ENCODE measurements at regions not wholly inside any gene's neighbourhood (a gene's known extent, or its start where the extent isn't known, plus 50 kb on each side); places are given as distances from the start of the nearest gene placed in this dataset.

DNA sequence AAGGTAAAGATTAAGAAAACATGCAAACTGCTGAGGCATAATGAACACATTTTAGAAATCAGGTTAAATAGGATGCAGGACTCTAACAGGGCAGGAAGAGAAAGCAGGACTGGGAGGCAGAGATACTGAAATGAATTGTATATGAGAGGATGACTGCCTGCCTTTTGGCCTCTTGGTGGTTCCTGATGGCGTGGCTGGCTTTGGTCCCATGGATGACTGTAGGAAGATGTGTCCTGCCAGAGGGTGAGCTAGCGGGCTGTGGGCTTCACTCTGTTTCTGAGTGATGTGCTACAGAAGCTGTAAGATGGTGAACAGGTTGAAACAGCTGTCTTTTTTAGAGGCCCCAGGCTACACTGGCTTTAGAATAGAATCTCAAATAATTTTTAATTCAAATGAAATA, 517.0 kb downstream of the SLC4A3 start:
- no peaks in the 10 kb centered on the region for H3K36me3 ChIP-seq (ENCODE audit: insufficient read depth, low read depth, low read length)
- H3K27me3 ChIP-seq (ENCODE audit: insufficient read depth, low read length) = no peaks in the 10 kb centered on the region
- no peak overlapping the region for H3K27ac ChIP-seq (ENCODE audit: low read length)
- H3K4me1 ChIP-seq (ENCODE audit: insufficient read depth, low read length) = no peaks in the 10 kb centered on the region
- H3K4me3 ChIP-seq (ENCODE audit: low read length) = no peak overlapping the region
- no peak overlapping the region for H3K9ac ChIP-seq (ENCODE audit: low read depth, low read length)
- no peaks in the 10 kb centered on the region for H3K9me3 ChIP-seq (ENCODE audit: insufficient read depth, low read depth, low read length)

DNA sequence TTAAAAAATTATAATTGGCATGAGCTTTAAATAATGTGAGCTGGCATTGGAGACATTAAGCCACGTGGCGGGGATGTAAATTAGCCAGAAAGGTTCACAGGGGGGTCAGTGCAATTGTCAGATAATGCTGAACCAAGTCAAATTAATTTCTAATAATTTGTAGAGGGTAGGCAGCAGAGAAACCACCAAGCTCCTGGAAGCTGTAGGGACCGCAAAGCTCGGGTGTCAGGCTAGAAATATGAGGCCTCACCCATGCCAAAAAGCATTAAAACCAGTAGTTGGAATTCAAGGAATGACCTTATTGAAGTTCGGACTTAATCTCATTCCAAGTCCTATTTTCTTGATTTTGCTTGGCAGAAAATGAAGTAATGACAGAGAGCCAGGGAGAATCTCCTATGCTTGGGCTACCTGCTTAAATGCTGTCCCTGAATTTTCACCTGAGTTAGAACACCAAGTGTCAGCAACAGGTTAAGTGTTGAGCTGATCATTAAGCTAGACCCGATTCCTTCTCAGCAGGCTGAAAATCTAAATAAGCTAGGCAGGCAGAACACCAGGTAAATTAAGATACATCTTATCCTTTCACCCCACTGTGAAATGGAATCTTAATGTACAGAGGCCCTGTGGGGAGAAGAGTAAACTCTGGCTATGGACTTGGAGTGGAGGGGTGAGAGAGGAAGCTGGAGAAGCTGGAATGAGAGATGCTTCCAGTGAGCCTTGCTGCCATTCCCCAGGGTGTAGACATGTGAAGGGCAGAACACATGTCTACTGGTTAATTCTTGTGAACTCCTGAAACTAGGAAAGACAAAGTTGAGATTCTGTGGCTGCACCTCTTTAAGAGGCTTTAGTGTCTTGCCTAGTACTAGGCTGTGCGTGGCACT, 520.0 kb downstream of the SLC4A3 start:
- Histone ChIP-seq H3K9ac (ENCODE audit: low read depth, low read length) (no peak overlapping the region), H3K36me3 (ENCODE audit: insufficient read depth, low read depth, low read length) (no peaks in the 10 kb centered on the region), H3K4me1 (ENCODE audit: insufficient read depth, low read length) (no peaks in the 10 kb centered on the region), H3K27ac (ENCODE audit: low read length) (no peak overlapping the region), H3K4me3 (ENCODE audit: low read length) (no peak overlapping the region), H3K9me3 (ENCODE audit: insufficient read depth, low read depth, low read length) (no peaks in the 10 kb centered on the region), H3K27me3 (ENCODE audit: insufficient read depth, low read length) (no peaks in the 10 kb centered on the region)

DNA sequence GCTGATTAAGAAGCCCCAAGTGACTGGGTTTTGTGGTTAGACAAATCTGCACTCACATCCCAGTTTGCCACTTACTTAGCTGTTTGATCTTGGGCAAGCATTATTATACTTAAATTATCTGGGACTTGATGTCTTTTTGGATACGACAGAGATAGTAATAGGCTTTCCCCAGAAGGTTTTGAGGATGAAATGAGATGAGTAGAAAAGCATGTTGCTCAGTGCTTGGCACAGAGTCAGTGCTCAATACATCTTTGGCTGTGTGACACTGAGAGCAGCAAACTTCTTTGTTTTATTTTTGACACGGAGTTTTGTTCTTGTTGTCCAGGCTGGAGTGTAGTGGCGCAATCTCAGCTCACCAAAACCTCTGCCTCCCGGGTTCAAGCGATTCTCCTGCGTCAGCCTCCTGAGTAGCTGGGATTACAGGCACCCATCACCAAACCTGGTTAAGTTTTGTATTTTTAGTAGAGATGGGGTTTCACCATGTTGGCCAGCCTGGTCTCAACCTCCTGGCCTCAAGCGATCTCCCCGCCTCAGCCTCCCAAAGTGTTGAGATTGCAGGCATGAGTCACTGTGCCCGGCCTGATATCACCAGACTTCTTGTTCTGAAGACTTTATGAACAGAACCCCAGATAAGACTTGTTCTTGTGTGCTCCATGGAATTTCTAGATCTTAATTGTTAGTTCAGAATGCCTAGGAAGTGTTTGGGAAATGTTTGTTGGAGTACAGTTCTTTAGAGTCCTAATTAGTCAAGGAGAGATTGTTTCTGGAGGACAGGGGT, 521.2 kb downstream of the SLC4A3 start:
- Histone ChIP-seq H3K9me3 (ENCODE audit: insufficient read depth, low read depth, low read length) (no peaks in the 10 kb centered on the region), H3K4me1 (ENCODE audit: insufficient read depth, low read length) (no peaks in the 10 kb centered on the region), H3K27me3 (ENCODE audit: insufficient read depth, low read length) (no peaks in the 10 kb centered on the region), H3K4me3 (ENCODE audit: low read length) (no peak overlapping the region), H3K36me3 (ENCODE audit: insufficient read depth, low read depth, low read length) (no peaks in the 10 kb centered on the region), H3K27ac (ENCODE audit: low read length) (no peak overlapping the region), H3K9ac (ENCODE audit: low read depth, low read length) (no peak overlapping the region)

DNA sequence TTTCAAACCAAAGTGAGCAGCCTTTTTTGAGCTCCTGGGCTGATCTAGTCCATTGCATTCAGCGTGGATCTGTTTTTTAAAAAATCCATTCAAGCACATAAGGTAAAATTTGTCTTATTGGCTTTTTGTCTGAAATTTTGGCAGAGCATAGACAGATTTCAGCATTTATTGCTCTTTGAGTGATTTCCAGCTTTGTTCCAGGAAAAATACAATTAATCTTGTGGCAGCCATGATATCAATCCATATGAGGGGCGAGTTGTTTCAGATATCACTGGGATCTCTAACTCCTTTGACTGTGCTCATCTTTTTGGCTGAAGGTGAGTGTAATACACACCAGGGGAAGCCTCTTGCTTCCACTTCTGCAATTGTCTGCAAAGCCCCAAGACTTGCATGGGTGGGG, 523.9 kb downstream of the SLC4A3 start:
- Histone ChIP-seq H3K9me3 (ENCODE audit: insufficient read depth, low read depth, low read length) (no peaks in the 10 kb centered on the region), H3K27me3 (ENCODE audit: insufficient read depth, low read length) (no peaks in the 10 kb centered on the region), H3K9ac (ENCODE audit: low read depth, low read length) (no peak overlapping the region), H3K4me3 (ENCODE audit: low read length) (no peak overlapping the region), H3K27ac (ENCODE audit: low read length) (no peak overlapping the region), H3K36me3 (ENCODE audit: insufficient read depth, low read depth, low read length) (no peaks in the 10 kb centered on the region), H3K4me1 (ENCODE audit: insufficient read depth, low read length) (no peaks in the 10 kb centered on the region)

DNA sequence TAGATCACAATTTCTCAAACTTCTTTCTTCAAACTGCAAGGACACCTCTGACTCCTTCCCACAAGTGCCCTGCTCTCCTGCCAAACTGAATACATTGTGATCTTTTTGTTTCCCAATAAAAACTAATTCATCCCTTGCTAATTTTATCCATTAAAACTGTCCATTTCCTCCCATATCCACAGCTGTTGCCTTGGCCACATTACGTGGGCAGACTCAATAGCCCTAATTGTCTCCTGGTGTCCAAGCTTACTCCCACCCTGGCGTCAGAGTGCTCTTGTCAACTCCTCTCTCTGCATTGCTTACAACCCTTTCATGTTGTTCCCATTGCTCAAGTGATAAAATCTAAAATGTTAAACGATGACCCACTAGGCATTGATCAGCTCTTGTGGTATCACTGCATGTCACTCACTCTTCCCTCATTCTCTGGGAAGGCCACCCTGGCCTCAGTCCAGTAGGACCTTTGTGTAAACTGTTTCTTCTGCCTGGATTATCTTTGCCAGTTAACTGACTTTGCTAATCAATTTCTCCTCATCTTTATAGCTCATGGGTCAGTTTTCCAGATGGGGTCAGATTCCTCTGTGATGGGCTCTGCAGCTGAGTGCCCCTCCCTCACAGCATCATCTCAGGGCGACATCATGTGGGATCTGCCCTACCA, 525.0 kb downstream of the SLC4A3 start:
- Histone ChIP-seq H3K27ac (ENCODE audit: low read length) (no peak overlapping the region), H3K4me3 (ENCODE audit: low read length) (no peak overlapping the region), H3K9me3 (ENCODE audit: insufficient read depth, low read depth, low read length) (no peaks in the 10 kb centered on the region), H3K27me3 (ENCODE audit: insufficient read depth, low read length) (no peaks in the 10 kb centered on the region), H3K9ac (ENCODE audit: low read depth, low read length) (no peak overlapping the region), H3K36me3 (ENCODE audit: insufficient read depth, low read depth, low read length) (no peaks in the 10 kb centered on the region), H3K4me1 (ENCODE audit: insufficient read depth, low read length) (no peaks in the 10 kb centered on the region)

DNA sequence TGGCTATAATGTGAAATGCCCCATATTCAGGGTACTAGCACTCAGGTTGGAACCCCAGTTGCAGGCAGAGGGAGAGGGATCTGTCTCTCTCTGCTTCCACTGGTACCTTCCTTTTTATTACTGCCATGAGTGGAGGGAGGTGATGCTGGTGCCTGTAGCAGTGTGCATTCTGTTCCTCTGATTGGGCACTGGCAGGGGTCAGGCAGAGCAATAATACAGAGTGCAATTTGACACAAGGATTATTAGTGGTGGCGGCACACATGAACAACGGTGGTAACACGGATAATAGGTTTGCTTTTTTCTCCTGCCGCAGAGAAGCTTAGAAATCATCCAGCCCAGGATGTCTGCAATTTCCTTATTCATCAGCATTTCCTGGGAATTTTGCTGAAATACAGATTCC, 525.7 kb downstream of the SLC4A3 start:
- Histone ChIP-seq H3K27ac (ENCODE audit: low read length) (no peak overlapping the region), H3K36me3 (ENCODE audit: insufficient read depth, low read depth, low read length) (no peaks in the 10 kb centered on the region), H3K9ac (ENCODE audit: low read depth, low read length) (no peak overlapping the region), H3K4me3 (ENCODE audit: low read length) (no peak overlapping the region), H3K4me1 (ENCODE audit: insufficient read depth, low read length) (no peaks in the 10 kb centered on the region), H3K27me3 (ENCODE audit: insufficient read depth, low read length) (no peaks in the 10 kb centered on the region), H3K9me3 (ENCODE audit: insufficient read depth, low read depth, low read length) (no peaks in the 10 kb centered on the region)

DNA sequence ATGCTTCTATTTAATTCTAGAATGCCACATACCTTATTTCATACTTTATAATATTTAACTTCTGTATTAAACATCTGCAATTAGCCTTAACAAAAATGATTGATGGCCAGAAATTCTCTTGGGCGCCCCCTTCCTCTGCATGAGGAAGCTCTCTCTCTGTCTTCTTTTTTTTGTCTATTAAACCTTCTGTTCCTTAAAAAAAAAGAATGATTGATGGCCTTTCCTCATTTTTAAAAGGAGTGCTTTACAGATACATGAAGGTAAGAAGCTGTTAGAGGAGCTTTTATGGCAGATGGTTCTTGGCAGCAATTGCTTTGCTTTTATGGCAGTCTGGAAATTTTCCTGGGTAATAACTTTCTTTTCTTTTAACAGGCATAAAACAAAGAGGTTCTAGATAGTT, 526.9 kb downstream of the SLC4A3 start:
- H3K4me1 ChIP-seq (ENCODE audit: insufficient read depth, low read length) = no peaks in the 10 kb centered on the region
- no peak overlapping the region for H3K27ac ChIP-seq (ENCODE audit: low read length)
- no peak overlapping the region for H3K4me3 ChIP-seq (ENCODE audit: low read length)

DNA sequence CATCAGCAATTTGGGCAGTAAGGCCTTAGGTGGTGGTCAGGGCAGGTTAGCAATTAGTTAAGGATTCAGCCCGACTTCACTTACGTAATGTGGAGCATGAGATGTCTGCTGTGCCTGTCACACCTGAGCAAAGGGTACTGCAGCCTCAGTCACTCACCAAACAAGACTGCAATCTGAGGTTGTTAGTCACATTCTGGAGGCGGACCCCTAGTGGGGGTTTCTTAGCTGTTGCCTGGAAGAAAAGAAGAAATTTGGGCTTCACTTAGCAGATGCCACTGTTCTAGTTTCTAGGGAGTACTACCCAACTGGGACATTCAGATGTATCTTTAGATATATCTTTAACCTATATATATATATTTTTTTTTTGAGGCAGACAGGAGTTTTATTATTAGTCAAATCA, 529.9 kb downstream of the SLC4A3 start:
- H3K36me3 ChIP-seq (ENCODE audit: insufficient read depth, low read depth, low read length) = no peaks in the 10 kb centered on the region
- no peak overlapping the region for H3K9ac ChIP-seq (ENCODE audit: low read depth, low read length)
- H3K9me3 ChIP-seq (ENCODE audit: insufficient read depth, low read depth, low read length) = no peaks in the 10 kb centered on the region
- H3K27ac ChIP-seq (ENCODE audit: low read length) = no peak overlapping the region
- H3K27me3 ChIP-seq (ENCODE audit: insufficient read depth, low read length) = no peaks in the 10 kb centered on the region
- H3K4me3 ChIP-seq (ENCODE audit: low read length) = no peak overlapping the region
- H3K4me1 ChIP-seq (ENCODE audit: insufficient read depth, low read length) = no peaks in the 10 kb centered on the region

More for the DNA sequence above, 526.9 kb downstream of the SLC4A3 start:
- no peaks in the 10 kb centered on the region for H3K9me3 ChIP-seq (ENCODE audit: insufficient read depth, low read depth, low read length)
- no peak overlapping the region for H3K9ac ChIP-seq (ENCODE audit: low read depth, low read length)
- H3K36me3 ChIP-seq (ENCODE audit: insufficient read depth, low read depth, low read length) = no peaks in the 10 kb centered on the region
- no peaks in the 10 kb centered on the region for H3K27me3 ChIP-seq (ENCODE audit: insufficient read depth, low read length)

DNA sequence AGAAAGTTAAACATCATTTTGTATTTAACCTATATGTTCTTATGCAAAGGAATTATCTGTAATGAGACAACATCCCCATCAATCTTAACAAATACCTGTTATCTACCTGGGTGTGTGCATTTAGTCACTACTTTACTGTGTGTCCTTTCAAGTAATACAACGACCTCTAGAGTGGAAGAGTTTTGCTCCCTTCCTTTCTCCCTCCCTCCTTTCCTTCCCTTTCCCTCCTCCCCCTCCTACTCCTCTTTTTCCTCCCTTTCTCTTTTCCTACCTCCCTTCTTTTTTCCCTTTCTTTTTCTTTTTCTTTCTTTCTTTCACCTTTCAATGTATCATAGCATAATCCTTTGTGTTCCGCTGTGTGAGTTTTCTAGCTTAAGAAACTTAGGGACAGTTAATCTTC, 532.3 kb downstream of the SLC4A3 start:
- H3K9ac ChIP-seq (ENCODE audit: low read depth, low read length) = no peak overlapping the region
- no peaks in the 10 kb centered on the region for H3K36me3 ChIP-seq (ENCODE audit: insufficient read depth, low read depth, low read length)
- H3K27ac ChIP-seq (ENCODE audit: low read length) = no peak overlapping the region
- no peaks in the 10 kb centered on the region for H3K9me3 ChIP-seq (ENCODE audit: insufficient read depth, low read depth, low read length)
- H3K4me3 ChIP-seq (ENCODE audit: low read length) = no peak overlapping the region
- no peaks in the 10 kb centered on the region for H3K4me1 ChIP-seq (ENCODE audit: insufficient read depth, low read length)
- H3K27me3 ChIP-seq (ENCODE audit: insufficient read depth, low read length) = no peaks in the 10 kb centered on the region

DNA sequence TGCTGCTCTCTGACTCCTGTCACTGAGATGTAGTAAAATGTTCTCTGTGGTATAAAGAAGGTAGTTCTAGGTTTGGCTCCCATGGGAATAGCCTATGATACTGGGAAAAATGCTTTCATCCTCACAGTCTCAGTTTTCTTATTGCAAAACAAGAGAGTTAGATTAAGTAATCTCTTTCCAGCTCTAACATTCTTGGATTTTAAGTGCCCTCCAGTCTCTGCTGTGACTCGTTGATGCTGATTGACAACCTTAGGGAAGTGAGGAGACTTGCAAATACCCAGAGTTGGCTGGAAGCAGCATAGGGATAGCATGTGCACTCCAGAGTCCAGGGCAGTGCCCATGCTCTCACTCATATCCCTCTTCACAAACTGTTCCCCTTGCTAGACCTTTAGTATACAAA, 534.9 kb downstream of the SLC4A3 start:
- no peak overlapping the region for H3K4me3 ChIP-seq (ENCODE audit: low read length)
- H3K4me1 ChIP-seq (ENCODE audit: insufficient read depth, low read length) = no peaks in the 10 kb centered on the region; the same call in 1 of the 2 replicates
- no peaks in the 10 kb centered on the region for H3K9me3 ChIP-seq (ENCODE audit: insufficient read depth, low read depth, low read length)
- H3K27me3 ChIP-seq (ENCODE audit: insufficient read depth, low read length) = no peaks in the 10 kb centered on the region
- no peaks in the 10 kb centered on the region for H3K36me3 ChIP-seq (ENCODE audit: insufficient read depth, low read depth, low read length)
- no peak overlapping the region for H3K27ac ChIP-seq (ENCODE audit: low read length)
- H3K9ac ChIP-seq (ENCODE audit: low read depth, low read length) = no peak overlapping the region

DNA sequence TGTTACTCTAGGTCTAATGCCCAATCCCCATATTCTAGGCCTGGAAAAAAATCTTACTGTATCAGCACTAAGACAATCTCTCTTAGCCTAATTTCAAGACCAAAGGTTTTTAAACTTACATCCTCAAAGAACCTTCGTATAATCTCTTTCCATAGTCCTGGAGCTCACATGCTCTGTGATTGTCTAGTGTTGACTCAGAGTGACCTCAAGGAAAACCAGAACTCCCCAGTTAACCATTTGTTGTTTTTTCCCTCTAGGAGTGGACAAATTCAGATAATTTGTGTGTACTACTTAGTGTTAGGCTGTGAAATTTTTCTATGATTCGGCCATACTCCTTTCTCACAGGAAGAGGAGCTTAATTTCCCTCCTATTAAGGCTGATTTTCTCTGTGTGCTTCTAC, 536.1 kb downstream of the SLC4A3 start:
- Histone ChIP-seq H3K36me3 (ENCODE audit: insufficient read depth, low read depth, low read length) (no peaks in the 10 kb centered on the region), H3K9me3 (ENCODE audit: insufficient read depth, low read depth, low read length) (no peaks in the 10 kb centered on the region), H3K4me3 (ENCODE audit: low read length) (no peak overlapping the region), H3K27ac (ENCODE audit: low read length) (no peak overlapping the region), H3K27me3 (ENCODE audit: insufficient read depth, low read length) (no peaks in the 10 kb centered on the region), H3K9ac (ENCODE audit: low read depth, low read length) (no peak overlapping the region), H3K4me1 (ENCODE audit: insufficient read depth, low read length) (no peaks in the 10 kb centered on the region; the same call in 1 of the 2 replicates)
